Stimulated activated CD8-positive, alpha-beta memory T cell treated with anti-CD3 and anti-CD28 coated beads, Interleukin-15, amount 100 ng/mL, for 4 hours (primary cell): ENCODE measurements at regions not wholly inside any gene's neighbourhood (a gene's known extent, or its start where the extent isn't known, plus 50 kb on each side); places are given as distances from the start of the nearest gene placed in this dataset.
"Not testable (repeated sequence)": the region's sequence is repeated elsewhere in the genome, so short reads cannot be mapped to it uniquely, and the experiment has no call there.

Source experiments
- DNase-seq, 2 donors: peaks; one replicate each; pipeline ENCODE4 v3.0.0-alpha.2; 2020; ENCODE audit warnings: low read depth in 2 of 2

DNA sequence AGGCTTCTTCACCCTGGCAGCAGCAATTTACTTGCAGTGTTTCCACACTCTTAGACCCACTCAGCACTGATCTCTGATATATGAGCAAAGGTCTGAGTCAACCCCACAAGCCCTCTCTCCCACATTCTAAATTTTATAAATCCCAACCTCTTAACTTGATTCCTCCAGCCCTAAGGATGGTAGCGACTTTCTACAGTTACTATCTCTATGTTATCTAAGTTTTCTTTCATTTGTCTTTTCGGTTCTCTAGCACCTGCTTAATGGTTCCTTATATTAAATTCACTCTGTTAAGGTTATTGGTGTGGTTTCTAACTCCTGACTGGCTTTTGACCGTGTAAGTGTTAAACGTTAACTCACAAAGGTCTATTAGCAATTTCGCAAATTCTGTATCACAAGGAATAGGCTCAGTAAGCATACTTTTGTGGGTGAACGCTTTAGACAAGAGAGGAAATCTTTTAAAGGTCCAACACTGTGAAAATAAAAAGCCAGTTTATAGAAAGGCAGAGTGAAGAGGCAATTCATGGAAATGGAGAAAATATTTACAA, 99.3 kb downstream of the DLEU7 start:
- DNase-seq: no peak

DNA sequence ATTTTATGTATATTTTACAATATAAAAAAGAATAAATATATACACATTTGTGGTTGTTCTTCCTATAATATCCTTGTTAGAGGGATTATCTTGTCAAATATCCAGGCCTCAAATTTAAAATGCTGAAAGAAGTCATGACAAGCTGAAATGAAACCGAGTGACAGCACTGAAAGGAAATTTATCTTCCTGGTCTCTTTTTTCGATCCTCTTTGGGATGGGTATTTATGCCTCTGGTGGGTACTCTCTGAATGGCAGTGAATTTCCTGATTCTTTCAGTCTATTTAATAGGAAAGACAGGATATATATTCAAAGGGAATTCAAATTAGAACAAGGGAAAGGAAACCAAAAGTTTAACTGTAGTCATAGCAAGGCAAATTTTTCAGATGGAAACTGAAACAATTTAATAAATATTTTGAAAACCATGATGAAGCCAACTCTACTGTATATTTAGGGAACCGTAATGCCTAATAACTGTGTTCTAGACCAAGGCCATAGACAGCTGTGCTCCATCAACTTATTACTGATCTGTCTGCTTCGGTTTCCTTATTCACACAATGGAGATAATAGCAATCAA, 97.9 kb downstream of the DLEU7 start:
- DNase-seq: no peak

DNA sequence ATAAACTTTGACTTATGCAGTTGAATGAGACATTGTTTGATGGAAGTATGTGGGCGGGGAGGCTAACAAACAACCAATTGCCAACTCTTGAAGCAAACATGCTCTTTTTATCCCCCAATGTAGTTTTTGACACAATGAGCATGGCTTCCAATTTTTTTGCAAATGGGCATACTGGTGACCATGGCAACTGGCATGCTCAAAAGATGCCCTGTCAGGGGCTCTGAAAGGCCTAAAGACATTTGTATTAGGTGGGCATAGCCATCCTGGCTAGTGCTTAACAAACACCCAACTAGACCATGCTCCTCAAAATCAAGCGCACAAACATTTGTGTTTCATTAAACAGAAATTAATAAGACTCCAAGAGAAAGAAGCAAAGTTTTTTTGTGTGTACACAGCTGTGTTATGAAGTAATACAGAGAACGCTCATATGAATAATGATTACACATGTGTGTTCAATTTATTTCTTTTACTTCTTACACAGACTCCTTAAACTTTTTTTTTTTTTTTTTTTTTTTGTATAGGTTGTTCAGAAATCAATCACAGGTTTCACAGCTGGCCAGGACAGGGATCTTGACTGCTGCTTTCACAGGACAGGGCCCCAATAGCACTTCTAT, 95.6 kb downstream of the DLEU7 start:
- no peak for DNase-seq

DNA sequence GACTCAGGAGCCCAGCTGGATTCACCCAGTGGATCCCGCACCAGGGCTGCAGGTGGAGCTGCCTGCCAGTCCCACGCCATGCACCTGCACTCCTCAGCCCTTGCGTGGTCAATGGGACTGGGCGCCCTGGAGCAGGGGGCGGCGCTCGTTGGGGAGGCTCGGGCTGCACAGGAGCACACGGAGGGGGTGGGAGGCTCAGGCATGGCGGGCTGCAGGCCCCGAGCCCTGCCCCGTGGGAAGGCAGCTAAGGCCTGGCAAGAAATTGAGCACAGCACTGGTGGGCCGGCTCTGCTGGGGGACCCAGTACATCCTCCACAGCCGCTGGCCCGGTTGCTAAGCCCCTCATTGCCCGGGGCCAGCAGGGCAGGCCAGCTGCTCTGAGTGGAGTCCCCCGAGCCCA, 90.3 kb downstream of the DLEU7 start:
- not testable (repeated sequence) for DNase-seq

DNA sequence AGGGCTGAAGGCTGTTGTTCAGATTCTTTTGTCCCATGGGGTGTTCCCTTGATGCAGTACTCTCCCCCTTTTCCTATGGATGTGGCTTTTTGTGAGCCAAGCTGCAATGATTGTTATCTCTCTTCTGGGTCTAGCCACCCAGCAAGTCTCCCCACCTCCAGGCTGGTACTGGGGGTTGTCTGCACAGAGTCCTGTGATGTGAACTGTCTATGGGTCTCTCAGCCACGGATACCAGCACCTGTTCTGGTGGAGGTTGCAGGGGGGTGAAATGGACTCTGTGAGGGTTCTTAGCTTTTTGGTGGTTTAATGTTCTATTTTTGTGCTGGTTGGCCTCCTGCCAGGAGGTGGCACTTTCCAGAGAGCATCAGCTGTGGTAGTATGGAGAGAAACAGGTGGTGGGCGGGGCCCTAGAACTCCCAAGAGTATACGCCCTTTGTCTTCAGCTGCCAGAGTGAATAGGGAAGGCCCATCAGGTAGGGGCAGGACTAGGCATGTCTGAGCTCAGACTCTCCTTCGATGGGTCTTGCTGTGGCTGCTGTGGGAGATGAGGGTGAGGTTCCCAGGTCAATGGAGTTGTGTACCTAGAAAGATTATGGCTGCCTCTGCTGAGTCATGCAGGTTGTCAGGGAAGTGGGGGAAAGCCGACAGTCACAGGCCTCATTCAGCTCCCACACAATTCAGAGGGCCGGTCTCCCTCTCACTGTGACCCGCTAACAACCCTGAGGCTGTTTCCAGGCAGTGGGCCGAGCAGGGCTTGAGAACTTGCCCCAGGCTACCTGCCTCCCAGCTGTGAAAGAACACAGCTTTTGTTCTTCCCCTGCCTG, 87.4 kb downstream of the DLEU7 start:
- not testable (repeated sequence) for DNase-seq

DNA sequence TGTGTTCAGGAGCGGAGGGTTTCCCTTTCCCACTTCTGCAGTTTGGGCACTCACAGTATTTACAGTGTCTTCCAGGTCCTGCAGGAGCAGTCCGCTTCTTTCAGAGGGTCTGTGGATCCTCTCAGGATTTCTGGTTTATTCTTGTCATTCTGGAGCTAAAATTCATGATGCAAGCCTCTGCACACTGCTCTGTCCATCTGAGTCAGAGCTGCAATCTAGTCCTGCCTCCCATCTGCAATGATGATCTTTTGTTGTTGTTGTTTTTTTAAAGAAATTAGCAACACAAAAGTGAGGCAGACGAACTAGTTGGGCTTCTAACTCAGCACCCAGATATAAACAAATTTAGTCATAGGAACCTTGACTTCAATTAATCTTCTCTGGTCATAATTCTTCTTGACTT, 86.5 kb downstream of the DLEU7 start:
- no peak for DNase-seq

DNA sequence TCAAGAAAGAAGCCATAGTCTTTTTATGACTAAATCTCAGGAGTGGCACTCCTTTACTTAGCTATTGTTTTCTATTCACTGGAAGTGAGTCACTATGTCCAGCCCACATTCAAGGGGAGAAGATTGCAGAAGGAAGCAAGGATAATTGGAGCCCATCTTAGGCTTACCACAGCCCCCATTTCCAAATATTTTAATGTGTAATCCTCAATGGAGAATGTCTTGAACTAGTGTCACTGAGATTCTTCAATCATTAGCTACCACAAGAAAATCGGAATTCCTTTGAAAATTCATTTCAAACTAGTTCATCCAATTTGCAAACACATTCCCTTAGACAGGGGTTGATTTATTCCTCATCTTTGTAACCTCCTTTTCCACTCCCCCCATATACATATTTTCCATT, 84.7 kb downstream of the DLEU7 start:
- DNase-seq: no peak

DNA sequence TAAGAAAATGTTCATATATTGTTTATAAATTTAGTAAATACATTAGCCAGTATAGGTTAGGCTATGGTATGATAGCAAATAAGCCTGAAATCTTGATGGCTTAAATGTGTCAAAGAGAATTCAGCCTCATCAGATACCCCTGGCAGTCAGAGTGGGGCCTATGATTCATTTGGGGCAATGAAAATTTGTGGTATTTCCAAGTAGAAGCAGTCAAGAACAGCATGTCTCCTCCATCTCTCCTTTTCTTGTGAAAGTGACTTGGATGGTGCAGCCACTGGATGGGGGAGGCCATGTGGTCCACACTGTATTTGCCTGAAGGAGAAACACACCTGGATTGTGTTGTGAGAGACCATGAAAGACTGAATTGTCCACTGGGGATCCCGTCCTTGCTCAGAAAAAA, 82.7 kb downstream of the DLEU7 start:
- no peak for DNase-seq

DNA sequence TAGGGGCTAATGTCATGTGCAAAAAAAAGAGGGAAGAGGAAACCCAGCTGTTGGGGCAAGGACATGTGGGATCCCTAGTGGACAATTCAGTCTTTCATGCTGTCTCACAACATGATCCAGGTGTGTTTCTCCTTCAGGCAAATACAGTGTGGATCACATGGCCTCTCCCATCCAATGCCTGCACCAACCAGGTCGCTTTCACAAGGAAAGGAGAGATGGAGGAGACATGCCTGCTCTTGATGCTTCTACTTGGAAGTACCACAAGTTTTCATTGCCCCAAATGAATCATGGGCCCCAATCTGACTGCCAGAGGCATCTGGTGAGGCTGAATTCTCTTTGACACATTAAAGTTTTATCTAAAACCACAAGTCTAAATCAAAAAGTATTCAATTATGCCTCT, 82.1 kb downstream of the DLEU7 start:
- DNase-seq: no peak

DNA sequence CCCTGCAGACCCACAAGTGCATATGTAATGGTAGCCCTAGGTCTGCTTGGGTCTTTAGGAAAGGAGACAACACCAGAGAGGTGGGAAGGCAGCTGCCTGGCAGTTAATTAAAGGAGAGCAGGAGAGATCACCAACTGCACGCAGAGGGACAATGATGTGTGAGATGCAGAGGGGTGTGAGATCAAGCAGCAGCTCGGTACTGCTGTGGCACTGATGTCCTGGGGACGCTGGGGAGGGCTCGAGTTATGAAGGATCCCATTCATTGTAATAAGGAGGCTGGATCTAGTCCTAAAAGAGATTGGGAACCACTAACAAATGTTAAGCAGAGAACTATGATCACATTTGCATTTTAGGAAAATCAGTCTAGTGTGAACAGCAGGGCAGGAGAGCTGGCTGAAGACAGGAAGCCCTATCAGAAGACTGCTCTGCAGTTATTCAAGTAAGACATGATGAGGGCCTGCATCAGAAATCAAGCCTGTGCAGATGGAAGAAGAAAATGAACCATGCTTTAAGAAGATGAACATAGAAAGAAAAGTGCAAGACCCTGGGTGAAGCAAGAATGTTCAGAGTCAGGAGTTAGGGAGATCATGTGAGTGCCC, 80.4 kb downstream of the DLEU7 start:
- no peak for DNase-seq

DNA sequence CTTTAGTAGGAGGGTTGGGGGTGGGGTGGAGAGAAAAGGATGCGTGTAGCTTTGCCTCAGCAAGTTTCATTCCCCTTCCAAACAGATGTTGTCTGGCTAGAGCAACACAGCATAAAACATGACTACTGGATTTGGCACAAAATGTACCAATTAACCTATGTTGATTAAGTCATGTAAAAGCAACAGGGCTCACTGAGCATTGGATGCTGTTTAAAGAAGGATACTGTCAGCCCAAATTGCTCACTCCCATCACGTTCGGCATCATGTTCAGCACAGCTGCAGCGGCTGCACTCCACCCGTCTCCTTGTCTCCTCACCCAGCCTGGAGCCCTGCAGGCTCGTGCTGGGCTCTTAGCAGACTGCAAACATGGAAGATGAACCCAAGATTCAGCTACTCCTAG, 77.5 kb downstream of the DLEU7 start:
- DNase-seq: no peak

DNA sequence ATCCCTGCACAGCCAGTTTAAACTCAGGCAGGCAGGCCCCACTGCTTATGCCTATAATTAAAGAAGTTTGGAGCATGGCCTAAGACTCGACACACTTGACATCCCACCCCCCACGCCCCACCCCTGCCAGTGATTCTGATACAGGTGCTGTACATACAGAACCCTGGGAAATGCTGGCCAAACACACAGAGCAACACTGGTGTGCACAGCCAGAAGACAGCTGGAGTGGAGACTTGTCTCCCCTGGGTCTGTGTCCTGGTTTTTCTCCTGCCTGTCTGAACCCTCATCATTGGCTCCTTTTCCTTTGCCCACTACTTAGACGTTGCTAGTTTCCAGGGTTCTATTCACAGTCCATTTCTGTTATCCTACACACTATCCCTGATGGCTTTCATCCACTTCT, 76.8 kb downstream of the DLEU7 start:
- DNase-seq: no peak

DNA sequence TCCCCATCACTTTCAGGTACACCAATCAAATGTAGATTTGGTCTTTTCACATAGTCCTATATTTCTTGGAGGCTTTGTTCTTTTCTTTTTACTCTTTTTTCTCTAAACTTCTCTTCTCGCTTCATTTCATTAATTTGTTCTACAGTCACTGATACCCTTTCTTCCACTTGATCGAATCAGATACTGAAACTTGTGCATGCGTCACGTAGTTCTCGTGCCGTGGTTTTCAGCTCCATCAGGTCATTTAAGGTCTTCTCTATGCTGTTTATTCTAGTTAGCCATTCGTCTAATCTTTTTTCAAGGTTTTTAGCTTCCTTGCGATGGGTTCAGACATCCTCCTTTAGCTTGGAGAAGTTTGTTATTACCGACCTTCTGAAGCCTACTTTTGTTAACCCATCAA, 70.6 kb downstream of the DLEU7 start:
- DNase-seq: not testable (repeated sequence)
